MCF 10A (cell line): ENCODE measurements at regions not wholly inside any gene's neighbourhood (a gene's known extent, or its start where the extent isn't known, plus 50 kb on each side); places are given as distances from the start of the nearest gene placed in this dataset.

ENCODE experiments used
- BruUV-seq: library from RNA; stranded (reverse); fragments of 400-500 nt; replicated peaks from 2 replicates; lab custom pipeline; 2021; lab: Mats Ljungman, UMichigan
- CTCF ChIA-PET: fragments of 300-600 bp; sonication (Branson Sonifier 250); formaldehyde crosslinking; extraction: SDS; loops from one replicate; lab custom pipeline; 2021; ENCODE audit warnings: antibody characterized with exemption, inconsistent platforms; lab: Yijun Ruan, JAX
- POLR2A ChIA-PET: fragments of 300-600, 350-650 bp; sonication (Branson Sonifier 250); formaldehyde crosslinking; extraction: SDS; loops from one replicate; lab custom pipeline; 2020; ENCODE audit warnings: antibody characterized with exemption, inconsistent platforms; lab: Yijun Ruan, JAX
- DNase-seq: peaks from one replicate; pipeline ENCODE4 v3.0.0-alpha.2; 2018; ENCODE audit not compliant: unreplicated experiment
- H3K27ac Mint-ChIP-seq: one replicate; pipeline ENCODE4 v1.8.0; 2022; ENCODE audit warnings: mild to moderate bottlenecking, low read depth, mixed read lengths; ENCODE audit not compliant: unreplicated experiment
- H3K27me3 Mint-ChIP-seq: one replicate; pipeline ENCODE4 v1.8.0; 2022; ENCODE audit warnings: mixed read lengths; ENCODE audit not compliant: insufficient read depth, unreplicated experiment
- H3K36me3 Mint-ChIP-seq: one replicate; pipeline ENCODE4 v1.8.0; 2022; ENCODE audit warnings: mild to moderate bottlenecking, moderate library complexity, mixed read lengths; ENCODE audit not compliant: insufficient read depth, unreplicated experiment
- H3K4me1 Mint-ChIP-seq: one replicate; pipeline ENCODE4 v1.8.0; 2022; ENCODE audit warnings: mixed read lengths; ENCODE audit not compliant: insufficient read depth, unreplicated experiment
- H3K4me3 Mint-ChIP-seq: one replicate; pipeline ENCODE4 v1.8.0; 2022; ENCODE audit warnings: mild to moderate bottlenecking, moderate library complexity, mixed read lengths; ENCODE audit not compliant: unreplicated experiment
- H3K9me3 Mint-ChIP-seq: one replicate; pipeline ENCODE4 v1.8.0; 2022; ENCODE audit warnings: mixed read lengths; ENCODE audit not compliant: unreplicated experiment
- intact Hi-C: fragments of 100-400 bp; cut with micrococcal nuclease; formaldehyde crosslinking; loops from 2 replicates; pipeline ENCODE4 v1.14.1; 2022
- TF ChIP-seq, protein P1 (sequence below): fragments of 200-600 bp; IDR thresholded peaks from one replicate; pipeline ENCODE4 v1.8.0; 2022; ENCODE audit warnings: antibody characterized with exemption, mild to moderate bottlenecking; ENCODE audit not compliant: unreplicated experiment

- ChIA-PET POLR2A (no interaction called here), CTCF (no interaction called here)
- Mint-ChIP-seq H3K4me3 (no peak overlapping the region), H3K36me3 (no peaks in the 10 kb centered on the region), H3K9me3 (no peaks in the 10 kb centered on the region), H3K27me3 (no peaks in the 10 kb centered on the region), H3K27ac (no peak overlapping the region), H3K4me1 (no peaks in the 10 kb centered on the region)
- intact Hi-C loops: no loop called here
- TF ChIP-seq, protein P1, sequence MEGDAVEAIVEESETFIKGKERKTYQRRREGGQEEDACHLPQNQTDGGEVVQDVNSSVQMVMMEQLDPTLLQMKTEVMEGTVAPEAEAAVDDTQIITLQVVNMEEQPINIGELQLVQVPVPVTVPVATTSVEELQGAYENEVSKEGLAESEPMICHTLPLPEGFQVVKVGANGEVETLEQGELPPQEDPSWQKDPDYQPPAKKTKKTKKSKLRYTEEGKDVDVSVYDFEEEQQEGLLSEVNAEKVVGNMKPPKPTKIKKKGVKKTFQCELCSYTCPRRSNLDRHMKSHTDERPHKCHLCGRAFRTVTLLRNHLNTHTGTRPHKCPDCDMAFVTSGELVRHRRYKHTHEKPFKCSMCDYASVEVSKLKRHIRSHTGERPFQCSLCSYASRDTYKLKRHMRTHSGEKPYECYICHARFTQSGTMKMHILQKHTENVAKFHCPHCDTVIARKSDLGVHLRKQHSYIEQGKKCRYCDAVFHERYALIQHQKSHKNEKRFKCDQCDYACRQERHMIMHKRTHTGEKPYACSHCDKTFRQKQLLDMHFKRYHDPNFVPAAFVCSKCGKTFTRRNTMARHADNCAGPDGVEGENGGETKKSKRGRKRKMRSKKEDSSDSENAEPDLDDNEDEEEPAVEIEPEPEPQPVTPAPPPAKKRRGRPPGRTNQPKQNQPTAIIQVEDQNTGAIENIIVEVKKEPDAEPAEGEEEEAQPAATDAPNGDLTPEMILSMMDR: no peak
- no peak for DNase-seq
- BruUV-seq: no TSS peak
Observed at GRCh38 chr3:88584451-88584850, 434.7 kb downstream of the C3orf38 start.

- Mint-ChIP-seq H3K27me3 (no peaks in the 10 kb centered on the region), H3K27ac (no peak overlapping the region), H3K4me3 (no peak overlapping the region), H3K9me3 (no peaks in the 10 kb centered on the region), H3K4me1 (no peaks in the 10 kb centered on the region), H3K36me3 (no peaks in the 10 kb centered on the region)
- ChIA-PET POLR2A (interaction anchor here (1.2 kb wide), 1 partner anchor 9 kb away, joined by 3 read pairs; no protein-coding TSS in a partner anchor), CTCF (interaction anchor here (0.8 kb wide), 1 partner anchor 12 kb away, joined by 3 read pairs; no protein-coding TSS in a partner anchor)
- DNase-seq: no peak
- no TSS peak for BruUV-seq
- TF ChIP-seq, protein P1: no peak
- intact Hi-C loops: no loop called here
Observed at GRCh38 chr3:88586121-88586640, 436.4 kb downstream of the C3orf38 start.

- H3K36me3 Mint-ChIP-seq: no peaks in the 10 kb centered on the region
- POLR2A ChIA-PET: no interaction called here
- CTCF ChIA-PET: interaction anchor here (0.7 kb wide), 1 partner anchor 438 kb away, joined by 3 read pairs; no protein-coding TSS in a partner anchor
- no TSS peak for BruUV-seq
- no peaks in the 10 kb centered on the region for H3K9me3 Mint-ChIP-seq
- H3K27ac Mint-ChIP-seq: no peak overlapping the region
- DNase-seq: no peak
- intact Hi-C loops: no loop called here
- TF ChIP-seq, protein P1: no peak
- H3K27me3 Mint-ChIP-seq: no peaks in the 10 kb centered on the region
- H3K4me1 Mint-ChIP-seq: no peaks in the 10 kb centered on the region
- H3K4me3 Mint-ChIP-seq: no peak overlapping the region
Observed at GRCh38 chr3:88589138-88589537, 439.4 kb downstream of the C3orf38 start.

DNA sequence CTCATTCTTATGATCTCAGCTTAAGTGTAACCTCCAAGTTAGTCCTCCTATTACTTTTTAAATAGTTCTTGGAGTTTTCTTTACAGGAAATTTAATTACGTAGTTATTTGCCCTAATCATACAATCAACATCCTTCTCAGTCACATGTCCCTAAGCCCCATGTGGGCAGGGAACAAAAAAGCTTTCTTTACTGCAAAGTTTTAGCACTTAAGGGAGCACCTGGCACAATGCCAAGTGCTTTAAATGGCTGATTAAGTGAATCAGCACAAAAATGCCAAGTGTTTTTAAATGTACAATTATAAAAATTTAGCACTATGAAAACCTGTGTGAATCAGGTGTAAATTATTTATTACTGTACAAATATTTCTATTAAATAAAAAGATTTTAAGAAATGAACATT lies 445.3 kb downstream of the C3orf38 start:
- intact Hi-C loops: no loop called here
- no TSS peak for BruUV-seq
- ChIA-PET CTCF (no interaction called here), POLR2A (interaction anchor here (0.8 kb wide), 1 partner anchor 9 kb away, joined by 3 read pairs; no protein-coding TSS in a partner anchor)
- Mint-ChIP-seq H3K9me3 (peaks cover 7% of the 10 kb centered on the region), H3K4me3 (no peak overlapping the region), H3K27ac (no peak overlapping the region), H3K36me3 (no peaks in the 10 kb centered on the region), H3K27me3 (no peaks in the 10 kb centered on the region), H3K4me1 (no peaks in the 10 kb centered on the region)
- TF ChIP-seq, protein P1: no peak
- DNase-seq: peak; percentile 28
